HUES6 (cell line): ENCODE measurements at regions not wholly inside any gene's neighbourhood (a gene's known extent, or its start where the extent isn't known, plus 50 kb on each side); places are given as distances from the start of the nearest gene placed in this dataset.
A peak's percentile ranks its signal among the peaks of the same experiment; 100 is the strongest.

Experiments
- H3K27ac ChIP-seq: 2 replicates; pipeline ENCODE4 v1.7.0; 2013; ENCODE audit warnings: low read depth, mild to moderate bottlenecking, low read length, inconsistent platforms
- H3K27me3 ChIP-seq: 2 replicates; pipeline ENCODE4 v1.6.1; 2013; ENCODE audit warnings: low read length; ENCODE audit not compliant: control insufficient read depth, insufficient read depth
- H3K36me3 ChIP-seq: 2 replicates; pipeline ENCODE4 v1.6.1; 2013; ENCODE audit warnings: low read length; ENCODE audit not compliant: control insufficient read depth, insufficient read depth
- H3K4me1 ChIP-seq: 2 replicates; pipeline ENCODE4 v1.6.1; 2013; ENCODE audit warnings: low read length; ENCODE audit not compliant: control insufficient read depth, insufficient read depth
- H3K4me3 ChIP-seq: 2 replicates; pipeline ENCODE4 v1.5.1; 2013; ENCODE audit warnings: low read depth, low read length
- H3K9ac ChIP-seq: one replicate; pipeline ENCODE4 v1.6.1; 2013; ENCODE audit warnings: mild to moderate bottlenecking, low read length
- H3K9me3 ChIP-seq: 2 replicates; pipeline ENCODE4 v1.6.1; 2013; ENCODE audit warnings: low read depth, low read length; ENCODE audit not compliant: control insufficient read depth, insufficient read depth

- Histone ChIP-seq H3K4me3 (no peak overlapping the region), H3K36me3 (no peaks in the 10 kb centered on the region), H3K9me3 (no peaks in the 10 kb centered on the region), H3K9ac (no peak overlapping the region), H3K27ac (no peak overlapping the region), H3K27me3 (peaks cover 3% of the 10 kb centered on the region; the same call in 1 of the 2 replicates), H3K4me1 (no peaks in the 10 kb centered on the region)
These were observed 124.5 kb upstream of the CSF3R start for GRCh38 chr1:36607263-36607651.

- H3K9ac ChIP-seq = no peak overlapping the region
These were observed 124.0 kb upstream of the CSF3R start for GRCh38 chr1:36606641-36607262.

GRCh38 chr1:36605942-36606640 is 123.4 kb upstream of the CSF3R start:
- Histone ChIP-seq H3K27me3 (peaks cover 9% of the 10 kb centered on the region; the same call in 1 of the 2 replicates), H3K27ac (no peak overlapping the region), H3K4me1 (no peaks in the 10 kb centered on the region), H3K4me3 (no peak overlapping the region), H3K9me3 (no peaks in the 10 kb centered on the region), H3K9ac (no peak overlapping the region), H3K36me3 (no peaks in the 10 kb centered on the region)

More at GRCh38 chr1:36606641-36607262, 124.0 kb upstream of the CSF3R start:
- Histone ChIP-seq H3K9me3 (no peaks in the 10 kb centered on the region), H3K36me3 (no peaks in the 10 kb centered on the region), H3K4me1 (no peaks in the 10 kb centered on the region), H3K27ac (no peak overlapping the region), H3K4me3 (no peak overlapping the region), H3K27me3 (peaks cover 6% of the 10 kb centered on the region; the same call in 1 of the 2 replicates)

- Histone ChIP-seq H3K27me3 (peaks cover 15% of the 10 kb centered on the region; the same call in 1 of the 2 replicates), H3K27ac (no peak overlapping the region), H3K4me3 (no peak overlapping the region), H3K36me3 (no peaks in the 10 kb centered on the region), H3K4me1 (no peaks in the 10 kb centered on the region), H3K9me3 (no peaks in the 10 kb centered on the region), H3K9ac (no peak overlapping the region)
These were observed 120.7 kb upstream of the CSF3R start for GRCh38 chr1:36603461-36603860.

GRCh38 chr1:36602184-36602583 is 119.5 kb upstream of the CSF3R start:
- Histone ChIP-seq H3K9me3 (no peaks in the 10 kb centered on the region), H3K27ac (no peak overlapping the region), H3K4me3 (no peak overlapping the region), H3K36me3 (no peaks in the 10 kb centered on the region), H3K27me3 (peaks cover 16% of the 10 kb centered on the region; the same call in 1 of the 2 replicates), H3K9ac (no peak overlapping the region), H3K4me1 (no peaks in the 10 kb centered on the region)

GRCh38 chr1:36599828-36600227 is 117.1 kb upstream of the CSF3R start:
- Histone ChIP-seq H3K9me3 (no peaks in the 10 kb centered on the region), H3K4me1 (no peaks in the 10 kb centered on the region), H3K4me3 (no peak overlapping the region), H3K36me3 (no peaks in the 10 kb centered on the region), H3K27me3 (peaks cover 16% of the 10 kb centered on the region; the same call in 1 of the 2 replicates), H3K9ac (no peak overlapping the region), H3K27ac (no peak overlapping the region)

GRCh38 chr1:36597514-36597913 is 114.8 kb upstream of the CSF3R start:
- Histone ChIP-seq H3K9me3 (no peaks in the 10 kb centered on the region), H3K4me3 (no peak overlapping the region), H3K27me3 (peaks cover 16% of the 10 kb centered on the region; the same call in 1 of the 2 replicates), H3K9ac (no peak overlapping the region), H3K27ac (no peak overlapping the region), H3K4me1 (no peaks in the 10 kb centered on the region), H3K36me3 (no peaks in the 10 kb centered on the region)

GRCh38 chr1:36595921-36596320 is 113.2 kb upstream of the CSF3R start:
- peaks cover 11% of the 10 kb centered on the region; the same call in 1 of the 2 replicates for H3K27me3 ChIP-seq
- peaks cover 5% of the 10 kb centered on the region for H3K4me1 ChIP-seq

GRCh38 chr1:36595349-36595748 is 112.6 kb upstream of the CSF3R start:
- Histone ChIP-seq H3K4me1 (peaks cover 11% of the 10 kb centered on the region), H3K9me3 (no peaks in the 10 kb centered on the region), H3K27ac (no peak overlapping the region), H3K4me3 (no peak overlapping the region), H3K36me3 (no peaks in the 10 kb centered on the region), H3K9ac (no peak overlapping the region), H3K27me3 (peaks cover 11% of the 10 kb centered on the region; the same call in 1 of the 2 replicates)

More at GRCh38 chr1:36595921-36596320, 113.2 kb upstream of the CSF3R start:
- Histone ChIP-seq H3K4me3 (no peak overlapping the region), H3K9me3 (no peaks in the 10 kb centered on the region), H3K27ac (no peak overlapping the region), H3K9ac (no peak overlapping the region), H3K36me3 (no peaks in the 10 kb centered on the region)

- Histone ChIP-seq H3K9ac (no peak overlapping the region), H3K36me3 (no peaks in the 10 kb centered on the region), H3K27me3 (peaks cover 4% of the 10 kb centered on the region; the same call in 1 of the 2 replicates), H3K4me1 (peaks cover 14% of the 10 kb centered on the region), H3K27ac (no peak overlapping the region), H3K4me3 (no peak overlapping the region), H3K9me3 (no peaks in the 10 kb centered on the region)
These were observed 111.3 kb upstream of the CSF3R start for GRCh38 chr1:36594023-36594422.

- no peaks in the 10 kb centered on the region; the same call in 1 of the 2 replicates for H3K27me3 ChIP-seq
- no peaks in the 10 kb centered on the region for H3K36me3 ChIP-seq
- no peak overlapping the region for H3K9ac ChIP-seq
- no peaks in the 10 kb centered on the region for H3K9me3 ChIP-seq
- H3K4me3 ChIP-seq = peak overlapping the region; percentile 35
- peaks cover 27% of the 10 kb centered on the region for H3K4me1 ChIP-seq
- no peak overlapping the region for H3K27ac ChIP-seq
These were observed 108.6 kb upstream of the CSF3R start for GRCh38 chr1:36591278-36591677.
